RPMI7951 (cell line): ENCODE measurements at regions not wholly inside any gene's neighbourhood (a gene's known extent, or its start where the extent isn't known, plus 50 kb on each side); places are given as distances from the start of the nearest gene placed in this dataset.

Experiments used
- DNase-seq: peaks from one replicate; pipeline ENCODE4 v3.0.0-alpha.2; 2012; ENCODE audit warnings: low read depth

DNA sequence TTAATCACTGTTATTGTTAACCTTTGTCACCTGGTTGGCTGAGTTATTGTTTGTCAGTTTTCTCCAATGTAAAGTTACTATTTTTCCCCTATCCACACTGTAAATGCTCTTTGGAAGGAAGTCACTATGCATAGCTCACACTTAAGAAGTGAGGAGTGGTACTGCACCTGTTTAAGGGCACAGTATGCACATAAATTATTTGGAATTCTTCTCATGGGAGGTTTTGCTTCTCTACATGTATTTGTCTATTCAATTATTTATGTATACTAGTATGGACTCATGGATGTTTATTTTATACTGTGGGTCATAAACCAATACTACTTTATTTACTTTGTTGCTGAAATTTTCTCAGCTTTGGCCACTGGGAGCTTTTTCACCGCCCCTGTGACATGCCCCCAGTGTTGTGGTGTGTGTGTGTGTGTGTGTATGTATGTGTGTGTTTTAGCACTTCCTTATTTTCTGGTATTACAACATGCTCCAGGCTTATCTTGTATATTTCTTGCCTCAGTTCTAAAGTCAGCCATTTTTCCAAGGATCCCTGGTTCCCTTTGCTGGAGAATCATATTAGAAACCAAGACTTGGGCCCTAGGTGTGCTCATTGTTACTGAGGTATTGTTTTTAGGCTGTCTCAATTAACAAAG, 290.5 kb downstream of the KBTBD8 start:
- DNase-seq = no peak

- no peak for DNase-seq
These were observed 291.5 kb downstream of the KBTBD8 start for GRCh38 chr3:67289626-67290025.

DNA sequence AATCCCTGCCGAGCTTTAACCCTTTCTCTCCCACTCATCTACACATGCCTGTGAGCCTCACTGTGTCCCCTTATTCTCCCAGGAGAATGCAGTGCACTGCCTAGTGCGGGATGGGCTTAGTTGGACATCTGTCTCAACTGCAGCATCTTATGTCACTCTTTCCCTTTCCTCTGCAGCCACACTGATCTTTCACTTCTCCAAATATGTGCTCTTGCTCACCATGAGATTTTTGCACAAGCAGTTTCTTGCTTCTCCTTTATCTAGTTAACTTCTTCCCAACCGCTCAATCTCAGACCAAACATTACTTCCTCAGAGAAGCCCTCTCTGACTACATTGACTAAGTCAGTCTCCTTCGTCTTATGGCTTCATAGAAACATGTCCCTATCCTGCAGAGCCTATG, 292.3 kb downstream of the KBTBD8 start:
- DNase-seq = no peak

DNA sequence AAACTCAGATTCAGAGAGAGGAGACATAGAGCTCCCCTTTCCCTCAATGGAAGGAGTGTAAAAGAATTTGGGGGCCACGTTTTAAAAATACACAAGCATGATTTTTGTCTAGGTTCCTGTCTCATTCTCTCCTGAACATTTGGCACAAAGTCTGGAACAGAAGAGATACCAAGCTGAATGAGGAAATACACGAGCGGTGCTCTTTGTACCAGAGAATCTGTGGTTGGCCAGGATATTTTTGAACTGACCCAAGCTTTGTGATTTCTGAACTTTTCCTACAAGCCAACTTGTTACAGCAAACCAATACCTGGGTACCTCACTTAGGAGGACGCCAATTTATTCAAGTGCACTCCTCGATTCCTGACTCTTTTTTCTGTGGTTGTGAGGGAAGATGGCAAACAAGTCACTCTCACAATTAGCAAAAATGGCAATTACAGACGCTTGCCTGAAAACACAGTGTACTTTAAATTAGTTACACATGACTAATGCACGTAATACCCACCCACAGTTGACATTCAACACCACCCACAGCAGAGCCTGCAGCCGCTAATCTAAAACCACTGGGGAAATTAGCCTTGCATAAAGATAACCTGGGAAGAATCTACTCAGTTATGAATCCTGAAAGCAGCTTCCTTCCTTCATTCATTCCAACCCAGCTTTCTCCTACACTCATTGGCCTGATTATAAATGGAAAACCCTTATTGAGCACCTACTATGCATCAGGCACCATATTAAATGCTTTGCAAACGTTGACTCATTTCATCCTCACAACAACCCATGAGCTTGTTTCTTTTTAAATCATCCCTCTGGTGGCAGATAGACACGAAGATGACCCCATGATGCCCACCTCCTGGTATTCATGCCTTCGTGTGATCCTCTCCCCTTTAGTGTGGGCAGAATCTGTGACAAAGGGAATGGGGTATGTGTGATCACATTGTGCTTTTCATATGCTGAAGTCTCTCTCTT, 293.5 kb downstream of the KBTBD8 start:
- DNase-seq = no peak

- no peak for DNase-seq
These were observed 294.4 kb downstream of the KBTBD8 start for GRCh38 chr3:67292356-67293121.

DNA sequence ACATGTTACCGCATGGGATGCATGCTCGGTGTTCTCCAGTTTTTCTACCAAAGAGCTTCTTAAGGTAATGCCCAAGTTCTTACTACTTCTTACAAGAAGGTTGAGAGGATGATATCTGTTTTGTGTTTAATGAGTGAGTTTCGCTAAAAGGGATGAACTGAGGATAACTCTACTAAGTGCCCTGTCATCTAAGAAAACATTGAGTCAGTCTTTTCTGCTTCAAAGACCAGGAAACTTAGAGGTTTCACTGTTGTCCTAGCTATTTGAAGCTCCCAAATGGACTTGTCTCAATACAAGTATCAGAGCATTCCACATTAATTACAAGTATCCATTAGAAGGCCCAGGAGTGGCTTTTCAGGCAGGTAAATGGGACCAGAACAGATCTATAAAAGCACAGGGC, 296.2 kb downstream of the KBTBD8 start:
- DNase-seq = no peak

DNA sequence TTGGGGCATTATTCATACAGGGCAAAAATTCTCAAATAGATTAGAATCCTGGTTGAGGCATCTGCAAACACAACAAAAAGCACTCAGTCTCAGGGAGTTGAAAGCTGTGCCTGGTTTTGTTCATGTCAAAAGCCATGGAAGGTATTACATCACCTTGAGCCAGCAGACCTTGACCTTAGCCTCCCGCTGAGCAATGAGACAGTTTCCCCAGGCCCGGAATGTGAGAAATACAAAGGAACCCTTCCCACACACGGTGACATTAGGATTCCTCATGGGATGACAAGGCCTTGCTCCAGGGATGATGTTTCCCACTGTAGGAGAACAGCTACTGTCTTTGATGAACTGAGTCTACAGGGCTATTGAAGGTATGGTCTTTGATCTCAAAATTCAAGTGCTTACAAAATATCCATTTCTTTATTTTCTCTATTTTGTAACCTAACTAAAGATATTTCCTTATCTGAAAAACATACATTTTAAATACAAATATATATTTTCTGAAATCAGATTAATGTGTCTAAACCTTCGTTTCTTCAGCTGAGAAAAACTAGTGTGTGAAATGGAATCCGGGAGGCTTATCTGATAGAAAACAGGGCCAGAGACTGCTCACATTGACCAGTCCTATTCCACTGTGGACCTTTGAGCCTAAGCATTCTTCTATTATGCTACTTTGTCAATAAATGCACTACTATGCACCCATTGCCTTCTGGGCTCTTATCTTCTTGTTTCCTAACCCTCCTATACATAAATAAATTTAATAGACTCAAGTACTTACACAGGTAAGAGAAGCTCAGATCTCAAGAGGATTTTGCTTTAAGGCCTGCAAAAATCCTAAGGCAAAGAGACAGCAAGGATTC, 298.2 kb downstream of the KBTBD8 start:
- no peak for DNase-seq

DNA sequence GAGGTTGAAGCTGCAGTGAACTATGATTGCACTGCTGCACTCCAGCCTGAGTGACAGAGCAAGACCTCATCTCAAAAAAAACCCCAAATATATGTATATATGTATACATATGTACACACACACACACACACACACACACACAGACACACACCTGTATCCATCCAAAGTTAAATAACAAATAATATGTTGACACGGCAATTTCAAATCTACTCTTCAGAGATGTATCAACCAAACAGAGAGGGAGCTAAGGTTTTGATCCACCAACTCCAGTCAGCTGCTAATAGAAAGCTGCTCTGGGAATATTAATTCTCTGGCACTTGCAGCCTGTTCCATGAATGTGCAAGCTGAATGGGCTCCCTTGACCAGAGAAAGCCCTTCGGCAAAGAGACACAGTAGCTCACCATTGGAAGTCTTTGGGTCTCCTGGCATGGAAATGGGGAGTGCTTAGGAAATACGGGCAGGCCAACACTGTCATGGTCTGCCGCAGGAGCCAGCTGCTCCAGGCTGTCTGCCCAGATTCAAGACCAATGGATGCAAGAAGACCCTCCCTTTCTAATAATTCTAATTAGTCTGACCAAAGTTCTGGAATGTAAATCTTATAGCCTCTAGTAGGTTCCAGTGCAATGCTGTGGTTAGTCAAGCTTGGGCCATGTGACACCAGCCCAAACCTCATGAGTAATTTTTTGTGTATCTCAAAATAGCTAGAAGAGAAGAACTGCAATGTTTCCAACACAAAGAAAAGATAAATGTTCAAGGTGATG, 299.8 kb downstream of the KBTBD8 start:
- DNase-seq = no peak

GRCh38 chr3:67301556-67301955, 303.4 kb downstream of the KBTBD8 start:
- DNase-seq = no peak

- DNase-seq = no peak
These were observed 304.4 kb downstream of the KBTBD8 start for GRCh38 chr3:67302489-67302888.

GRCh38 chr3:67305160-67305559, 307.1 kb downstream of the KBTBD8 start:
- DNase-seq = no peak

DNA sequence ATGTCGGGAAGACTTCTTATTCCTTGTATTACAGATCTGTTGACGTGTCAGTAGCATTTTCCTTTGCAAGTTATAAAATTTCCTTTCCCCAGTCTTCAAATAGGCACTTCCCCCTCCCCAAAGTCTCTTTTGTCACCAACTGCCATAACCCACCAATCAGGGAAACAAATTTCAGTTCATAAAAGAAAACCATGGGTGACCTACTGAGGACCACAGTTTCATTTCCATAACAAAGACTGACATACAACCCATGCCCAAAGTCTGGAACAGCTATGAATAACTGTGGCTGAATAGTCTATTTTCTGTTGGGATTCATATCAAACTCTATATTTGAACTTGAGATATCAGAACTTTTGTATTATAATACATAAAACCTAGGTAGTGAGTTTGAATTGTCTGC, 307.8 kb downstream of the KBTBD8 start:
- DNase-seq = no peak

GRCh38 chr3:67311440-67311839, 313.3 kb downstream of the KBTBD8 start:
- DNase-seq = no peak

DNA sequence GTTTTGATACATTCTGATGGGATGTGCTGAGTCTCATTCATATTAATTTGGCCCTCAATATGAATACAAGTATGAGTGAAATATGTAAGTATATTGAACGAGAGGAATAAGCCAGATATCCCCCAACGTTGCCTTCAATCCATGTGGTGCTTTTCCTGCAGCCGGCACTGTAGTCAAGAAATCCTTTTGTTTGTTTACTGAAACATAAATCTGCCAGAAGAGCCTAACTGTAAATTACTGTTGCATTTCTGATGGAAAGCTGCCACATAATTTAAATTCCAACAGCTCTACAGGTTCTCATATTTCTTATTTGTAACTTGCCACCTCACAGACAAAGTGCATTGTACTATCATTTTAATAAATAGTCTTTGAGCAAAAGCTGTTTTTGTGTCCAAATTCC, 314.0 kb downstream of the KBTBD8 start:
- no peak for DNase-seq

DNA sequence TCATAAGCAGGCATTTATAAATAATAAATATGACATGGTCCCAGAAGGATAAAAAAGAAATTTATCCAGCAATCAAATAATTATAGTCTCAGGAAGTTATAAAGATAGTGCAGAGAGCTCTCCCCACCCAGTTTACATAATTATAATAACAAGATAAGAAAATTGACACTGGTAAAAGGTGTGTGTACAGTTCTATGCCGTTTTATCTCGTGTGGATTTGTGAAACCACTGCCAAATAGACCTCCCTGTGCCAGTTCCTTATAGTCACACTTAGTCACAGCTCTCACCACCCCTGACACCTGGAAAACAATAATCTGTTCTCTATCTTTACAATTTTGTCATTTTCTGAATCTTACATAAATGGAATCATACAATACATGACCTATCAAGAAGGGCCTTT, 320.1 kb downstream of the KBTBD8 start:
- no peak for DNase-seq

GRCh38 chr3:67324554-67324953, 326.4 kb downstream of the KBTBD8 start:
- DNase-seq = no peak
